ENCODE measurements at regions not wholly inside any gene's neighbourhood (a gene's known extent, or its start where the extent isn't known, plus 50 kb on each side); places are given as distances from the start of the nearest gene placed in this dataset.

- no peaks in the 10 kb centered on the region for H3K9me3 ChIP-seq (replicated peaks; ENCODE audit: control insufficient read depth, insufficient read depth, low read length)
- H3K27ac ChIP-seq (ENCODE audit: insufficient read depth, low read depth, low read length): no peak overlapping the region
- ChIA-PET CTCF (interaction anchor here (0.9 kb wide), 1 partner anchor 18 kb away, joined by 3 read pairs; no protein-coding TSS in a partner anchor), POLR2A (no interaction called here)
- no peak overlapping the region for H3K4me2 ChIP-seq (ENCODE audit: insufficient read depth, low read length)
- H2AFZ ChIP-seq (ENCODE audit: low read depth, low read length): no peak overlapping the region
- DNase-seq (ENCODE audit: low read depth, low spot score) (no peak), FAIRE-seq (no peak)
- H3K4me1 ChIP-seq (ENCODE audit: control insufficient read depth, extremely low read depth, insufficient read depth, low read length): no peaks in the 10 kb centered on the region
- TF ChIP-seq EZH2 (IDR thresholded peaks at IDR 0.05; ENCODE audit: borderline replicate concordance, low read depth, low read length, severe bottlenecking): no peak
- no peak for TF ChIP-seq MYC (IDR thresholded peaks at IDR 0.05; ENCODE audit: low read depth, low read length)
- TF ChIP-seq GATA2 (IDR thresholded peaks at IDR 0.05; ENCODE audit: insufficient read depth, insufficient read length, low read depth, low read length): no peak
- H4K20me1 ChIP-seq (replicated peaks; ENCODE audit: control insufficient read depth, extremely low read depth, insufficient read depth, low read length): no peaks in the 10 kb centered on the region
- H3K36me3 ChIP-seq (ENCODE audit: control insufficient read depth in 2 of 2, extremely low read depth in 1 of 2, insufficient read depth in 2 of 2, low read length in 2 of 2): no peaks in the 10 kb centered on the region
- H3K27me3 ChIP-seq (ENCODE audit: control insufficient read depth in 2 of 2, insufficient read depth in 2 of 2, low read length in 2 of 2): peaks cover 10 to 12% of the 10 kb centered on the region in 2 experiments
- intact Hi-C loops (cut with micrococcal nuclease) (no loop called here), dilution Hi-C loops (cut with MboI; ENCODE audit: extremely low pct_ligation_motif_present, low sequenced_read_pairs) (no loop called here)
- BruUV-seq (replicated peaks): no TSS peak
- no peak overlapping the region for H3K9ac ChIP-seq (replicated peaks; ENCODE audit: extremely low read depth, insufficient read depth, low read length)
- no peak overlapping the region for H3K4me3 ChIP-seq (replicated peaks in 1 of 3; ENCODE audit: insufficient read depth in 1 of 3, low read depth in 1 of 3, low read length in 3 of 3)
- H3K79me2 ChIP-seq (ENCODE audit: control insufficient read depth, insufficient read depth, low read length): no peaks in the 10 kb centered on the region
- H3K9me1 ChIP-seq (replicated peaks; ENCODE audit: control insufficient read depth, extremely low read depth, insufficient read depth, low read length): no peaks in the 10 kb centered on the region
Measured at GRCh38 chr11:45085646-45086501, 60.6 kb upstream of the PRDM11 start.

GRCh38 chr11:45086526-45086925 is 59.9 kb upstream of the PRDM11 start:
- Histone ChIP-seq H3K4me2 (ENCODE audit: insufficient read depth, low read length) (no peak overlapping the region), H3K4me1 (ENCODE audit: control insufficient read depth, extremely low read depth, insufficient read depth, low read length) (no peaks in the 10 kb centered on the region), H3K4me3 (replicated peaks in 1 of 3; ENCODE audit: insufficient read depth in 1 of 3, low read depth in 1 of 3, low read length in 3 of 3) (no peak overlapping the region), H3K36me3 (ENCODE audit: control insufficient read depth in 2 of 2, extremely low read depth in 1 of 2, insufficient read depth in 2 of 2, low read length in 2 of 2) (no peaks in the 10 kb centered on the region), H3K9me3 (replicated peaks; ENCODE audit: control insufficient read depth, insufficient read depth, low read length) (no peaks in the 10 kb centered on the region), H3K9ac (replicated peaks; ENCODE audit: extremely low read depth, insufficient read depth, low read length) (no peak overlapping the region), H3K79me2 (ENCODE audit: control insufficient read depth, insufficient read depth, low read length) (no peaks in the 10 kb centered on the region), H2AFZ (ENCODE audit: low read depth, low read length) (no peak overlapping the region), H3K27ac (ENCODE audit: insufficient read depth, low read depth, low read length) (no peak overlapping the region), H4K20me1 (replicated peaks; ENCODE audit: control insufficient read depth, extremely low read depth, insufficient read depth, low read length) (no peaks in the 10 kb centered on the region), H3K27me3 (ENCODE audit: control insufficient read depth in 2 of 2, insufficient read depth in 2 of 2, low read length in 2 of 2) (peaks cover 10 to 17% of the 10 kb centered on the region in 2 experiments), H3K9me1 (replicated peaks; ENCODE audit: control insufficient read depth, extremely low read depth, insufficient read depth, low read length) (no peaks in the 10 kb centered on the region)
- no peak for FAIRE-seq
- intact Hi-C loops (cut with micrococcal nuclease) (no loop called here), dilution Hi-C loops (cut with MboI; ENCODE audit: extremely low pct_ligation_motif_present, low sequenced_read_pairs) (no loop called here)
- ChIA-PET CTCF (interaction anchor here (1.0 kb wide), 1 partner anchor 24 kb away, joined by 3 read pairs; no protein-coding TSS in a partner anchor), POLR2A (no interaction called here)
- no TSS peak for BruUV-seq (replicated peaks)
- TF ChIP-seq EZH2 (IDR thresholded peaks at IDR 0.05; ENCODE audit: borderline replicate concordance, low read depth, low read length, severe bottlenecking) (no peak), MYC (IDR thresholded peaks at IDR 0.05; ENCODE audit: low read depth, low read length) (no peak), POLR2AphosphoS5 (IDR thresholded peaks at IDR 0.05; ENCODE audit: insufficient read depth, low read depth, low read length) (no peak), JUN (IDR thresholded peaks at IDR 0.05; ENCODE audit: borderline replicate concordance, insufficient read depth, insufficient read length, low read depth) (no peak), MAX (IDR thresholded peaks at IDR 0.05; ENCODE audit: insufficient read depth, insufficient read length) (no peak), FOS (IDR thresholded peaks at IDR 0.05; ENCODE audit: borderline replicate concordance, insufficient read depth, low read length) (no peak), GATA2 (IDR thresholded peaks at IDR 0.05; ENCODE audit: insufficient read depth, insufficient read length, low read depth, low read length) (no peak), POLR2A (IDR thresholded peaks at IDR 0.05; ENCODE audit: low read depth, low read length) (no peak), CTCF (IDR thresholded peaks at IDR 0.05; ENCODE audit: extremely low read depth in 1 of 2, insufficient read depth in 1 of 2, low read depth in 1 of 2, low read length in 2 of 2) (no peak)
- DNase-seq (ENCODE audit: low read depth, low spot score): no peak
